GM12875 (cell line): ENCODE measurements at regions not wholly inside any gene's neighbourhood (a gene's known extent, or its start where the extent isn't known, plus 50 kb on each side); places are given as distances from the start of the nearest gene placed in this dataset.

Source experiments
- H3K4me3 ChIP-seq: one replicate; pipeline ENCODE4 v1.5.1; 2011; ENCODE audit warnings: low read depth, low read length, control low read depth
- TF ChIP-seq, protein P1 (sequence below): IDR thresholded peaks from 2 replicates; pipeline ENCODE4 v1.5.1; 2011; ENCODE audit warnings: low read depth, mild to moderate bottlenecking, control low read depth, inconsistent platforms, low read length, moderate library complexity, borderline replicate concordance; ENCODE audit not compliant: insufficient read depth

DNA sequence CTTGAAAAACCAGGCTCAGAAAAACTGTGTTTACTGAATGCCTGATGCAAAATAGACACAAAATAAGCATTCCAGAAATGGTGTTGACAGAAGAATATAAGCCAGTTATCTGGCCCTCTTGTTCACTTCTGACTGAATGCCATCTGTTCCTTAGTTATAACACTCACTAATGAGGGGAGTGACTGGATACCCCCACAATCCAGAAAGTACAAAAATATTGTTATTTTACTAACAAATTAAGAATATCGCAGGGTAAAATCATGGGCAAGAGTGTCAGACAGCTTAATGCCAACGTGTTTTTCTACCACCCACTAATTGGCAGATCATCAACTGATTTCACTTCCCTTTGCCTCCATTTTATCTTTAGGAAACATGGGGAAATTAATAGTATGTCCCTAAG is 477.3 kb upstream of the FLRT2 start:
- TF ChIP-seq, protein P1, sequence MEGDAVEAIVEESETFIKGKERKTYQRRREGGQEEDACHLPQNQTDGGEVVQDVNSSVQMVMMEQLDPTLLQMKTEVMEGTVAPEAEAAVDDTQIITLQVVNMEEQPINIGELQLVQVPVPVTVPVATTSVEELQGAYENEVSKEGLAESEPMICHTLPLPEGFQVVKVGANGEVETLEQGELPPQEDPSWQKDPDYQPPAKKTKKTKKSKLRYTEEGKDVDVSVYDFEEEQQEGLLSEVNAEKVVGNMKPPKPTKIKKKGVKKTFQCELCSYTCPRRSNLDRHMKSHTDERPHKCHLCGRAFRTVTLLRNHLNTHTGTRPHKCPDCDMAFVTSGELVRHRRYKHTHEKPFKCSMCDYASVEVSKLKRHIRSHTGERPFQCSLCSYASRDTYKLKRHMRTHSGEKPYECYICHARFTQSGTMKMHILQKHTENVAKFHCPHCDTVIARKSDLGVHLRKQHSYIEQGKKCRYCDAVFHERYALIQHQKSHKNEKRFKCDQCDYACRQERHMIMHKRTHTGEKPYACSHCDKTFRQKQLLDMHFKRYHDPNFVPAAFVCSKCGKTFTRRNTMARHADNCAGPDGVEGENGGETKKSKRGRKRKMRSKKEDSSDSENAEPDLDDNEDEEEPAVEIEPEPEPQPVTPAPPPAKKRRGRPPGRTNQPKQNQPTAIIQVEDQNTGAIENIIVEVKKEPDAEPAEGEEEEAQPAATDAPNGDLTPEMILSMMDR = no peak
- no peak overlapping the region for H3K4me3 ChIP-seq

DNA sequence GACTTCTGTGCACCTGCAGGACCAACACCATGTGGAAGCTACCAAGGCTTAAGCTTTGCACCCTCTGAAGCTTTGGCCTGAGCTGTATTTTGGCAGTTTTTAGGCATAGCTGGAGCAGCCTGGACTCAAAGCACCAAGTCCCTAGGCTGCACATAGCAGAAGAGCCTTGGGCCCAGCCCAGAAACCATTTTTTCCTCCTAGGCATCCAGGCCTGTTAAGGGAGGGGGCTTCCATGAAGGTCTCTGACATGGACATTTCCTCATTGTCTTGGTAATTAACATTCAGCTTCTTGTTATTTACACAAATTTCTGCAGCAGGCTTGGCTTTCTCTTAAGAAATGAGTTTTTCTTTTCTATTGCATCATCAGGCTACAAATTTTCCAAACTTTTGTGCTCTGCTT is 475.8 kb upstream of the FLRT2 start:
- TF ChIP-seq, protein P1 = no peak
- H3K4me3 ChIP-seq = no peak overlapping the region

DNA sequence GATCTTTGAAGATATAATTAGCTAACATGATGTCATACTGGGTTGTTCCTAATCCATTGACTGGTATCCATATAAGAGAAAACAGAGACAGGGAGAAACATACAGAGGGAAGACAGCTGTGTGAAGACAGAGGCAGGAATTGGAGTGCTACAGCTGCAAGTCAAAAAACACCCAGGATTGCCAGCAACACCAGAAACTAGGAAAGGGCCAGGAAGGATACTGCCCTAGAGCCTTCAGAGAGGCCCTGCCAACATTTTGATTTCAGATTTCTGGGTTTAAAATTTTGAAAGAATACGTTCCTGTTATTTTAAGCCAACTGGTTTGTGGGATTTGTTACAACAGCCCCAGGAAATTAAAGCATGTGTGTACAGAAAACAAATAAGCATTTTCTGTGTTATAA is 473.7 kb upstream of the FLRT2 start:
- H3K4me3 ChIP-seq = no peak overlapping the region
- TF ChIP-seq, protein P1 = no peak

DNA sequence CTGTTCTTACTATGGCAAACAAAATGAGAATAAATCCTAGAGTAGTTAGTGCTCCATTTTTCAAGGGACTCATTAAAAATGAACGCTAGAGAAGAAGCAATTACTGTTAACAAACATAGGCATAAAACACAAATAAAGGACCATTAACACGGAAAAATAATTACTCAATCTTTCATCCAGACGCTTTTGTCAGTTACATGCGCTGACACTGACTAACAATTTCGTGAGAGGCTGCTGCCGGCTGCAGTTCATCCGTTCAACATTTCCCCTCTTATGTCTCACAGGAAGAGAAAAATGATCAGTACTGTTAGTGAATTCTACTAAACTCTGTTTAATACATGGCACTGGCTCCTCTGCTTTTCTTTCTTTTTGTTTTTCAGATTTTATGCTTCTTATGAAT is 472.7 kb upstream of the FLRT2 start:
- TF ChIP-seq, protein P1 = no peak
- no peak overlapping the region for H3K4me3 ChIP-seq

DNA sequence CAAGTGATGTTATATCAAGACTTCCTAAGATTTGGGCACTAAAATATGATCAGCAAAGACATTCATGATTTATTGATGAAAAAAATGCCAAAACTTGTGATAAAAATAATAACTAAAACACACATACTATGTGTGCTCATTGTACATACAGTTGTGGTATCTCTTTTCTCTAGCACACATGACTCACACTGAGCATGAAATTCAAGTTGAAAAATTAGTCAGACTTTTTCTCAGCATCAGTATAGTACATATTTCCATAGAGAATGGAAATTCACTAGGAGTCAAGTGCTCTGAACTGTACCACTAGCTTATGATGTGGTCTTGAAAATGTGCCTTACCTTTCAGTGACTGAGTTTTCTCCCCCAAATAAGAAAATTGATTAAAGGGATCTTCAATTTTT is 471.8 kb upstream of the FLRT2 start:
- TF ChIP-seq, protein P1 = no peak
- H3K4me3 ChIP-seq = no peak overlapping the region

DNA sequence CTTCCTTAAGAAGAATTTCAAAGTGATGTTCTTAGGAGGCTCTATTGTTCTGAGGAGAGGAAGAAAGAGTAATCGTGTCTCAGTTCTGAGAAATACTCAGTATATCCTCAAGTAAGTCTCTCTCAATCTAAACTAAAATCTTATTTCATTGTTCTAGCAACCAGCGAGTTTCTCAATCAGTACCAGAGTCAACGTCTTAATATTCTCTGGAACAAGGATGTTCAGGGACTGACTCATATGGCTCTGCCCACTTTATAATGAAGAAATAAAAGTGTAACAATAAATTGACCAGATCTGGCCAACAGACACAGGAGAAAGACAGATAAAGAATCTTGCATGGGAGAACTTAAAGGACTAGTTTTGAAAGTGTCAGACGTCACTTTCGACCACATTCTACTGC is 469.8 kb upstream of the FLRT2 start:
- TF ChIP-seq, protein P1 = no peak

DNA sequence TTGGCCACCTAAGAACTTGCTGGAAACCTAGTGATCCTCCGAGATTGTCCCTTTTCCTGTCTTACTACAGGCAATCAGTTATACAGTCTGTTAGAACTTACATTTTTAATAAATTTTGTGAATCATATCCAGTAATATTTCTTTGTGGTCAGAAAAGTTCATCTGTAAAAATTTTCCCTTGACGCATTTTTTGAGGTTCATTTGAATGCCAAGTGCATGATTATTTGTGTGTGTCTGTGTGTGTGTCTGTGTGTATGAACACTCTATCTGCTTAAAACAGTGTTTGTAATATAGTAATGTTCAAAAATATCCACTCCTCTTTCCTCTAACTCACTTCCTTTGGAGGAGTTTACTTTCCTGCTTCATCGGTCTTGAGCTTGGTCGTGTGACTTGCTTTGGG is 468.7 kb upstream of the FLRT2 start:
- TF ChIP-seq, protein P1 = no peak
- H3K4me3 ChIP-seq = no peak overlapping the region

More for the DNA sequence above, 469.8 kb upstream of the FLRT2 start:
- no peak overlapping the region for H3K4me3 ChIP-seq
